Adrenal gland (tissue), 5 donors: ENCODE measurements at regions not wholly inside any gene's neighbourhood (a gene's known extent, or its start where the extent isn't known, plus 50 kb on each side); places are given as distances from the start of the nearest gene placed in this dataset.

Experiments
- CTCF ChIP-seq, 6 experiments: fragments of 450-650 bp in 4 of 6; fragments of 200-600 bp in 2 of 6; sonication (generic) in 1 of 6; IDR thresholded peaks; 1 replicate in 5 of 6; 2 replicates in 1 of 6; pipeline versions ENCODE4 v1.5.1 to v1.8.0; 2016 to 2021; ENCODE audit warnings: antibody characterized with exemption in 6 of 6, mild to moderate bottlenecking in 2 of 6, moderate library complexity in 1 of 6
- POLR2A ChIP-seq, 2 donors: fragments of 450-650 bp; IDR thresholded peaks; one replicate each; pipeline ENCODE4 v1.6.1; 2017; ENCODE audit warnings: antibody characterized with exemption in 2 of 2, mild to moderate bottlenecking in 2 of 2, moderate library complexity in 1 of 2
- donor health status: DM: no; HTN: no; CAD: no.

GRCh38 chr7:106806556-106806955 is 58.5 kb upstream of the PIK3CG start:
- TF ChIP-seq CTCF (IDR thresholded peaks at IDR 0.05) (no peak), POLR2A (IDR thresholded peaks at IDR 0.05) (no peak)
